HCT116 (cell line): ENCODE measurements at regions not wholly inside any gene's neighbourhood (a gene's known extent, or its start where the extent isn't known, plus 50 kb on each side); places are given as distances from the start of the nearest gene placed in this dataset.

Experiments
- ATAC-seq: fragments of 200-7000 bp; cut with Tn5 transposase; 2 replicates; pipeline ENCODE4 v1.9.1; 2020; ENCODE audit warnings: mild to moderate bottlenecking, moderate library complexity
- BruUV-seq: library from RNA; stranded (reverse); fragments of 400-500 nt; replicated peaks from 2 replicates; lab custom pipeline; 2021; lab: Mats Ljungman, UMichigan
- CTCF ChIA-PET: fragments of 300-600 bp; sonication (Branson Sonifier 250); formaldehyde crosslinking; loops from one replicate; lab custom pipeline; 2021; ENCODE audit warnings: antibody characterized with exemption; lab: Charles Lee
- POLR2A ChIA-PET: fragments of 300-600, 350-600 bp; sonication (Branson Sonifier 250); formaldehyde crosslinking; loops from one replicate; lab custom pipeline; 2021; ENCODE audit warnings: antibody characterized with exemption; lab: Charles Lee
- RAD21 ChIA-PET, 2 experiments: fragments of 300-600 bp; sonication (Branson Sonifier 250); formaldehyde crosslinking; loops; one replicate each; lab custom pipeline; 2023; ENCODE audit warnings: low total read pairs in 2 of 2; ENCODE audit not compliant: uncharacterized antibody in 2 of 2, unreplicated experiment in 2 of 2, low non-redundant PET in 1 of 2; lab: Charles Lee
- DNase-seq: peaks from one replicate; pipeline ENCODE4 v3.0.0-alpha.2; 2010; ENCODE audit warnings: low read depth, low spot score
- H2AFZ ChIP-seq: fragments of 200-600 bp; shearing (Covaris generic), sonication (generic); 2 replicates; pipeline ENCODE4 v1.6.1; 2017; ENCODE audit warnings: low read depth, mixed run types, mixed read lengths, antibody characterized with exemption, low read length; ENCODE audit not compliant: poor library complexity, severe bottlenecking
- H3K27ac ChIP-seq: 2 replicates; pipeline ENCODE4 v1.5.1; 2012; ENCODE audit warnings: low read depth, low read length
- H3K27me3 ChIP-seq: fragments of 200-600 bp; sonication (generic); 2 replicates; pipeline ENCODE4 v1.6.1; 2016; ENCODE audit warnings: mixed run types, low read length, mixed read lengths; ENCODE audit not compliant: insufficient read depth
- H3K36me3 ChIP-seq, 2 experiments: fragments of 200-500 bp in 1 of 2; fragments of 200-600 bp in 1 of 2; sonication (Bioruptor generic) in 1 of 2; sonication (generic) in 1 of 2; 2 replicates each; pipeline versions ENCODE4 v1.5.1 to v1.6.1; 2014 to 2016; ENCODE audit warnings: low read length in 2 of 2, inconsistent platforms in 1 of 2, mixed read lengths in 1 of 2, mixed run types in 1 of 2; ENCODE audit not compliant: insufficient read depth in 2 of 2, control insufficient read depth in 1 of 2
- H3K4me1 ChIP-seq, 2 experiments: fragments of 200-600 bp in 1 of 2; sonication (generic) in 1 of 2; 2 replicates each; pipeline versions ENCODE4 v1.5.1 to v1.6.1; 2012 to 2017; ENCODE audit warnings: low read length in 2 of 2, inconsistent platforms in 1 of 2, mild to moderate bottlenecking in 1 of 2, mixed read lengths in 1 of 2, mixed run types in 1 of 2, moderate library complexity in 1 of 2; ENCODE audit not compliant: insufficient read depth in 2 of 2, control insufficient read depth in 1 of 2
- H3K4me2 ChIP-seq: fragments of 200-600 bp; sonication (generic); 2 replicates; pipeline ENCODE4 v1.6.1; 2017; ENCODE audit warnings: mixed run types, low read length, mixed read lengths
- H3K4me3 ChIP-seq, 2 experiments: fragments of 200-600 bp in 1 of 2; sonication (generic) in 1 of 2; replicated peaks in 1 of 2; 2 replicates each; pipeline ENCODE4 v1.5.1; 2011 to 2016; ENCODE audit warnings: low read length in 2 of 2, control low read depth in 1 of 2, low read depth in 1 of 2, mild to moderate bottlenecking in 1 of 2, mixed read lengths in 1 of 2, mixed run types in 1 of 2
- H3K79me2 ChIP-seq: fragments of 200-600 bp; sonication (generic); 2 replicates; pipeline ENCODE4 v1.6.1; 2017; ENCODE audit warnings: mild to moderate bottlenecking, mixed run types, low read length, moderate library complexity, mixed read lengths; ENCODE audit not compliant: insufficient read depth
- H3K9ac ChIP-seq: fragments of 200-600 bp; sonication (generic); 2 replicates; pipeline ENCODE4 v1.6.1; 2016; ENCODE audit warnings: low read length, mixed read lengths
- H3K9me2 ChIP-seq: fragments of 200-600 bp; sonication (generic), shearing (Covaris generic); 2 replicates; pipeline ENCODE4 v1.6.1; 2017; ENCODE audit warnings: mixed run types, mild to moderate bottlenecking, moderate library complexity; ENCODE audit not compliant: insufficient read depth
- H3K9me3 ChIP-seq, 2 experiments: fragments of 200-500 bp in 1 of 2; fragments of 200-600 bp in 1 of 2; sonication (Bioruptor generic) in 1 of 2; sonication (generic) in 1 of 2; 2 replicates each; pipeline ENCODE4 v1.6.1; 2014 to 2017; ENCODE audit warnings: low read length in 2 of 2, mixed read lengths in 2 of 2, inconsistent platforms in 1 of 2, low read depth in 1 of 2, mild to moderate bottlenecking in 1 of 2, mixed run types in 1 of 2, moderate library complexity in 1 of 2; ENCODE audit not compliant: control insufficient read depth in 1 of 2, insufficient read depth in 1 of 2
- H4K20me1 ChIP-seq: fragments of 200-600 bp; sonication (generic), shearing (Covaris generic); 2 replicates; pipeline ENCODE4 v1.6.1; 2017; ENCODE audit warnings: mixed run types, mild to moderate bottlenecking, moderate library complexity; ENCODE audit not compliant: insufficient read depth
- ATF3 ChIP-seq: IDR thresholded peaks from 2 replicates; pipeline ENCODE4 v1.6.1; 2012
- CBX3 ChIP-seq: IDR thresholded peaks from 2 replicates; pipeline ENCODE4 v1.6.1; 2012; ENCODE audit warnings: low read depth
- CEBPB ChIP-seq: IDR thresholded peaks from 2 replicates; pipeline ENCODE4 v1.6.1; 2012; ENCODE audit warnings: low read depth
- CTCF ChIP-seq, 3 experiments: fragments of 200-600 bp in 1 of 3; sonication (generic) in 1 of 3; IDR thresholded peaks in 2 of 3; conservative IDR thresholded peaks in 1 of 3; 2 replicates each; pipeline ENCODE4 v1.5.1; 2012 to 2017; ENCODE audit warnings: low read depth in 2 of 3, low read length in 2 of 3, antibody characterized with exemption in 1 of 3, borderline replicate concordance in 1 of 3, control low read depth in 1 of 3, mild to moderate bottlenecking in 1 of 3, mixed read lengths in 1 of 3, mixed run types in 1 of 3, moderate library complexity in 1 of 3; ENCODE audit not compliant: insufficient read depth in 1 of 3
- EGR1 ChIP-seq: IDR thresholded peaks from 2 replicates; pipeline ENCODE4 v1.6.1; 2012; ENCODE audit warnings: low read depth
- EZH2 ChIP-seq: fragments of 200-600 bp; sonication (generic); IDR thresholded peaks from 2 replicates; pipeline ENCODE4 v1.6.1; 2017; ENCODE audit warnings: antibody characterized with exemption, mixed run types
- EZH2phosphoT487 ChIP-seq: fragments of 200-600 bp; IDR thresholded peaks from 2 replicates; pipeline ENCODE4 v1.6.1; 2018; ENCODE audit warnings: antibody characterized with exemption, borderline replicate concordance
- JUND ChIP-seq: IDR thresholded peaks from 2 replicates; pipeline ENCODE4 v1.6.1; 2012
- POLR2A ChIP-seq: IDR thresholded peaks from 2 replicates; pipeline ENCODE4 v1.7.0; 2011; ENCODE audit warnings: borderline replicate concordance; ENCODE audit not compliant: insufficient read depth, insufficient read length; ENCODE audit errors: extremely low read depth
- RAD21 ChIP-seq: IDR thresholded peaks from 2 replicates; pipeline ENCODE4 v1.6.1; 2012; ENCODE audit warnings: low read depth, mild to moderate bottlenecking
- SIN3A ChIP-seq: IDR thresholded peaks from 2 replicates; pipeline ENCODE4 v1.6.1; 2012; ENCODE audit warnings: low read depth
- TCF7L2 ChIP-seq: IDR thresholded peaks from 2 replicates; pipeline ENCODE4 v1.7.0; 2011; ENCODE audit warnings: borderline replicate concordance, inconsistent platforms; ENCODE audit not compliant: insufficient read depth, insufficient read length; ENCODE audit errors: extremely low read depth
- YY1 ChIP-seq: IDR thresholded peaks from 2 replicates; pipeline ENCODE4 v1.6.1; 2011; ENCODE audit warnings: low read length, low read depth, moderate library complexity, mild to moderate bottlenecking; ENCODE audit not compliant: insufficient replicate concordance; ENCODE audit errors: extremely low read depth
- ZBTB33 ChIP-seq: IDR thresholded peaks from 2 replicates; pipeline ENCODE4 v1.6.1; 2011; ENCODE audit warnings: mild to moderate bottlenecking, low read length, moderate library complexity; ENCODE audit not compliant: insufficient replicate concordance; ENCODE audit errors: extremely low read depth
- ZFX ChIP-seq: fragments of 450-650 bp; IDR thresholded peaks from 2 replicates; pipeline ENCODE4 v1.6.1; 2017
- intact Hi-C: fragments of 100-400 bp; cut with micrococcal nuclease; formaldehyde crosslinking; loops from 2 replicates; pipeline ENCODE4 v1.10.0; 2022

- Histone ChIP-seq H3K79me2 (no peaks in the 10 kb centered on the region), H3K27me3 (0 out of 2 replicates have a peak, but pooled peaks cover 3% of the 10 kb centered on the region), H2AFZ (no peak overlapping the region), H3K27ac (no peak overlapping the region), H3K9me3 (no peaks in the 10 kb centered on the region), H3K9ac (no peak overlapping the region), H3K9me2 (no peaks in the 10 kb centered on the region), H4K20me1 (no peaks in the 10 kb centered on the region), H3K4me2 (no peak overlapping the region), H3K4me3 (no peak overlapping the region), H3K36me3 (no peaks in the 10 kb centered on the region), H3K4me1 (no peaks in the 10 kb centered on the region)
- no peak for DNase-seq
- CTCF ChIA-PET: interaction anchor here (1.3 to 1.4 kb wide), 2 partner anchors 33 to 34 kb away, joined by 4 read pairs; no protein-coding TSS in a partner anchor
- TF ChIP-seq ZBTB33: no peak
- TF ChIP-seq TCF7L2: no peak
- TF ChIP-seq POLR2A: no peak
- no peak for TF ChIP-seq CTCF (IDR thresholded peaks at IDR 0.05 in 2 of 3, conservative IDR thresholded peaks at IDR 0.05 in 1 of 3; ENCODE audit: borderline replicate concordance in 1 of 3, insufficient read depth in 1 of 3, low read depth in 2 of 3, low read length in 2 of 3)
- TF ChIP-seq CBX3: no peak
- TF ChIP-seq RAD21: no peak
- TF ChIP-seq CEBPB: no peak
- no peak for TF ChIP-seq SIN3A
- no peak for TF ChIP-seq EZH2
- TF ChIP-seq EGR1: no peak
- TF ChIP-seq ATF3: no peak
- TF ChIP-seq YY1: no peak
- no peak for TF ChIP-seq JUND
- TF ChIP-seq ZFX: no peak
- no peak for TF ChIP-seq EZH2phosphoT487
- intact Hi-C loops: no loop called here
- RAD21 ChIA-PET: no interaction called here
- no peak for ATAC-seq
- POLR2A ChIA-PET: no interaction called here
- BruUV-seq: no TSS peak
Observed at GRCh38 chr12:25025260-25025659, 76.4 kb upstream of the BCAT1 start.
